ENCODE measurements at regions not wholly inside any gene's neighbourhood (a gene's known extent, or its start where the extent isn't known, plus 50 kb on each side); places are given as distances from the start of the nearest gene placed in this dataset.

- TF ChIP-seq ZNF645 (tag by site-specific recombination; IDR thresholded peaks at IDR 0.05) = no peak
- no peak for TF ChIP-seq REST (tag by site-specific recombination; IDR thresholded peaks at IDR 0.05)
- TF ChIP-seq TCF7L2 (IDR thresholded peaks at IDR 0.05; ENCODE audit: borderline replicate concordance, low read depth, low read length) = no peak
- TF ChIP-seq ZNF600 (tag by site-specific recombination; IDR thresholded peaks at IDR 0.05) = no peak
Measured at GRCh38 chr14:83096092-83096491, 1562.4 kb upstream of the SEL1L start.
